ENCODE measurements at regions not wholly inside any gene's neighbourhood (a gene's known extent, or its start where the extent isn't known, plus 50 kb on each side); places are given as distances from the start of the nearest gene placed in this dataset.

GRCh38 chr16:29117631-29118030, 132.8 kb downstream of the LAT start:
- TF ChIP-seq POLR2A (IDR thresholded peaks at IDR 0.05; ENCODE audit: low read length): no peak
- no peak for TF ChIP-seq GATA1 (IDR thresholded peaks at IDR 0.05; ENCODE audit: low read depth, low read length)
